HEK293 (cell line): ENCODE measurements at regions not wholly inside any gene's neighbourhood (a gene's known extent, or its start where the extent isn't known, plus 50 kb on each side); places are given as distances from the start of the nearest gene placed in this dataset.

ENCODE experiments used
- CTCF ChIA-PET: fragments of 350-600 bp; formaldehyde crosslinking; extraction: SDS; loops from one replicate; lab custom pipeline; 2021; ENCODE audit warnings: antibody characterized with exemption; lab: Yijun Ruan, JAX
- POLR2A ChIA-PET: fragments of 300-600 bp; formaldehyde crosslinking; extraction: SDS; loops from one replicate; lab custom pipeline; 2020; ENCODE audit warnings: antibody characterized with exemption, inconsistent platforms; lab: Yijun Ruan, JAX
- H3K27ac ChIP-seq: fragments of 200-500 bp; sonication (Bioruptor generic); 2 replicates; pipeline ENCODE4 v1.5.1; 2014; ENCODE audit warnings: low read depth, low read length, control low read depth, inconsistent platforms; ENCODE audit errors: extremely low read depth
- H3K36me3 ChIP-seq, 2 experiments: fragments of 200-500 bp in 1 of 2; sonication (Bioruptor generic) in 1 of 2; 1 replicate in 1 of 2; 2 replicates in 1 of 2; pipeline ENCODE4 v1.5.1; 2014 to 2017; ENCODE audit warnings: inconsistent platforms in 2 of 2, low read length in 2 of 2; ENCODE audit not compliant: control insufficient read depth in 2 of 2, insufficient read depth in 1 of 2
- H3K4me1 ChIP-seq: fragments of 200-500 bp; sonication (Bioruptor generic); 2 replicates; pipeline ENCODE4 v1.5.1; 2014; ENCODE audit warnings: mild to moderate bottlenecking, low read length, inconsistent platforms; ENCODE audit not compliant: control insufficient read depth, insufficient read depth
- H3K4me3 ChIP-seq: 2 replicates; pipeline ENCODE4 v1.5.1; 2011; ENCODE audit warnings: low read depth, mild to moderate bottlenecking, control low read depth, low read length, moderate library complexity
- H3K9me3 ChIP-seq: fragments of 200-500 bp; sonication (Bioruptor generic); 2 replicates; pipeline ENCODE4 v1.5.1; 2014; ENCODE audit warnings: low read depth, low read length, inconsistent platforms; ENCODE audit not compliant: control insufficient read depth, insufficient read depth
- EGR2 ChIP-seq: fragments of 450-650 bp; formaldehyde crosslinking; IDR thresholded peaks from 2 replicates; pipeline ENCODE4 v1.5.1; 2016; ENCODE audit warnings: low read depth, missing biosample characterization, missing genetic modification characterization
- GLI2 ChIP-seq: fragments of 450-650 bp; formaldehyde crosslinking; IDR thresholded peaks from 2 replicates; pipeline ENCODE4; 2017; ENCODE audit warnings: missing biosample characterization, missing genetic modification characterization, low read depth, borderline replicate concordance
- KLF10 ChIP-seq: fragments of 450-650 bp; IDR thresholded peaks from 2 replicates; pipeline ENCODE4 v1.5.1; 2018; ENCODE audit warnings: missing biosample characterization, mild to moderate bottlenecking, missing genetic modification characterization
- MYNN ChIP-seq: fragments of 450-650 bp; formaldehyde crosslinking; IDR thresholded peaks from 2 replicates; pipeline ENCODE4 v1.5.1; 2016; ENCODE audit warnings: missing biosample characterization, missing genetic modification characterization, borderline replicate concordance
- TRIM28 ChIP-seq: IDR thresholded peaks from 2 replicates; pipeline ENCODE4 v1.6.1; 2011; ENCODE audit warnings: low read length, control low read depth, borderline replicate concordance
- ZNF132 ChIP-seq: fragments of 450-650 bp; formaldehyde crosslinking; IDR thresholded peaks from 2 replicates; pipeline ENCODE4 v1.5.1; 2017; ENCODE audit warnings: missing biosample characterization, missing genetic modification characterization, borderline replicate concordance
- ZNF202 ChIP-seq: fragments of 450-650 bp; formaldehyde crosslinking; IDR thresholded peaks from 2 replicates; pipeline ENCODE4 v1.5.1; 2016; ENCODE audit warnings: missing biosample characterization, missing genetic modification characterization, borderline replicate concordance
- ZNF211 ChIP-seq: fragments of 450-650 bp; formaldehyde crosslinking; IDR thresholded peaks from 2 replicates; pipeline ENCODE4 v1.5.1; 2016; ENCODE audit warnings: low read depth, missing biosample characterization, missing genetic modification characterization
- ZNF223 ChIP-seq: fragments of 450-650 bp; formaldehyde crosslinking; IDR thresholded peaks from 2 replicates; pipeline ENCODE4 v1.5.1; 2016; ENCODE audit warnings: missing biosample characterization, missing genetic modification characterization
- ZNF391 ChIP-seq: fragments of 450-650 bp; formaldehyde crosslinking; IDR thresholded peaks from 2 replicates; pipeline ENCODE4 v1.5.1; 2016; ENCODE audit warnings: low read depth, missing biosample characterization, missing genetic modification characterization, borderline replicate concordance
- ZNF548 ChIP-seq: fragments of 450-650 bp; formaldehyde crosslinking; IDR thresholded peaks from 2 replicates; pipeline ENCODE4 v1.5.1; 2016; ENCODE audit warnings: missing biosample characterization, missing genetic modification characterization
- ZNF623 ChIP-seq: fragments of 450-650 bp; formaldehyde crosslinking; IDR thresholded peaks from 2 replicates; pipeline ENCODE4 v1.5.1; 2016; ENCODE audit warnings: missing biosample characterization, missing genetic modification characterization
- ZNF777 ChIP-seq: fragments of 450-650 bp; formaldehyde crosslinking; IDR thresholded peaks from 2 replicates; pipeline ENCODE4 v1.5.1; 2017; ENCODE audit warnings: missing biosample characterization, missing genetic modification characterization, borderline replicate concordance
- ZNF843 ChIP-seq: fragments of 450-650 bp; formaldehyde crosslinking; IDR thresholded peaks from 2 replicates; pipeline ENCODE4 v1.5.1; 2016; ENCODE audit warnings: missing biosample characterization, missing genetic modification characterization
- ZSCAN30 ChIP-seq: fragments of 450-650 bp; IDR thresholded peaks from 2 replicates; pipeline ENCODE4 v1.5.1; 2018; ENCODE audit warnings: missing biosample characterization, mild to moderate bottlenecking, missing genetic modification characterization, moderate library complexity
- TF ChIP-seq, protein P1 (sequence below): fragments of 450-650 bp; formaldehyde crosslinking; IDR thresholded peaks from 2 replicates; pipeline ENCODE4 v1.5.1; 2017; ENCODE audit warnings: missing biosample characterization, missing genetic modification characterization
- TF ChIP-seq, protein P2 (sequence below): fragments of 450-650 bp; formaldehyde crosslinking; IDR thresholded peaks from 2 replicates; pipeline ENCODE4 v1.5.1; 2016; ENCODE audit warnings: missing biosample characterization, missing genetic modification characterization
- TF ChIP-seq, protein P3 (sequence below): fragments of 450-650 bp; formaldehyde crosslinking; IDR thresholded peaks from 2 replicates; pipeline ENCODE4 v1.5.1; 2016; ENCODE audit warnings: missing biosample characterization, missing genetic modification characterization
- TF ChIP-seq, protein P4 (sequence below): fragments of 450-650 bp; formaldehyde crosslinking; IDR thresholded peaks from 2 replicates; pipeline ENCODE4; 2016; ENCODE audit warnings: missing biosample characterization, missing genetic modification characterization
- TF ChIP-seq, protein P5 (sequence below): fragments of 450-650 bp; formaldehyde crosslinking; conservative IDR thresholded peaks from 2 replicates; pipeline ENCODE4 v1.5.1; 2016; ENCODE audit warnings: low read depth, missing biosample characterization, missing genetic modification characterization

DNA sequence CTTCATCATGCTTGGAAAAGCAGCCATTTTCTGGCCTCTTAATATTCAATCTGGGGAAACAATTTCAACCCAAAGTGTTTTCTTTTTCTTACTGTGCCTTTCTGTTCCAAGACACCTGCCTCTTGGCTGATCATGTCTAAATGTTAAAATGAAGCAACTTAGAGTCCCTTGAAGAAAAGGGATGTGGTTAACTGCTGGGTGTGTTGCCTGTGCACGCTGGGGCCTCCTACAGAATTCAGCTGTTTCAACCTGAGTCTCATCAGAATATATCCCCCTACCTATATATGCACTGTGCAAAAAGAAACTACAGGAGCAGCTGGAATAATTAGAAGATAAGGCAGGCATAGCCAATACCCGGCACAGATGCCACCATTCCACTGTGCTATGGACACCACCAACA is 222.0 kb downstream of the OMA1 start:
- Histone ChIP-seq H3K4me1 (no peaks in the 10 kb centered on the region), H3K9me3 (no peaks in the 10 kb centered on the region), H3K36me3 (no peaks in the 10 kb centered on the region), H3K27ac (no peak overlapping the region), H3K4me3 (no peak overlapping the region)
- ChIA-PET CTCF (no interaction called here), POLR2A (no interaction called here)
- no peak for TF ChIP-seq ZNF132 (tag by site-specific recombination)
- TF ChIP-seq, protein P1, sequence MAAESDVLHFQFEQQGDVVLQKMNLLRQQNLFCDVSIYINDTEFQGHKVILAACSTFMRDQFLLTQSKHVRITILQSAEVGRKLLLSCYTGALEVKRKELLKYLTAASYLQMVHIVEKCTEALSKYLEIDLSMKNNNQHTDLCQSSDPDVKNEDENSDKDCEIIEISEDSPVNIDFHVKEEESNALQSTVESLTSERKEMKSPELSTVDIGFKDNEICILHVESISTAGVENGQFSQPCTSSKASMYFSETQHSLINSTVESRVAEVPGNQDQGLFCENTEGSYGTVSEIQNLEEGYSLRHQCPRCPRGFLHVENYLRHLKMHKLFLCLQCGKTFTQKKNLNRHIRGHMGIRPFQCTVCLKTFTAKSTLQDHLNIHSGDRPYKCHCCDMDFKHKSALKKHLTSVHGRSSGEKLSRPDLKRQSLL, result no peak
- TF ChIP-seq ZNF623 (tag by site-specific recombination), result no peak
- no peak for TF ChIP-seq ZNF843
- TF ChIP-seq ZNF211 (tag by site-specific recombination), result no peak
- no peak for TF ChIP-seq MYNN (tag by site-specific recombination)
- TF ChIP-seq KLF10, result no peak
- TF ChIP-seq ZNF202 (tag by site-specific recombination), result no peak
- TF ChIP-seq ZSCAN30 (tag by site-specific recombination), result no peak
- TF ChIP-seq, protein P2, sequence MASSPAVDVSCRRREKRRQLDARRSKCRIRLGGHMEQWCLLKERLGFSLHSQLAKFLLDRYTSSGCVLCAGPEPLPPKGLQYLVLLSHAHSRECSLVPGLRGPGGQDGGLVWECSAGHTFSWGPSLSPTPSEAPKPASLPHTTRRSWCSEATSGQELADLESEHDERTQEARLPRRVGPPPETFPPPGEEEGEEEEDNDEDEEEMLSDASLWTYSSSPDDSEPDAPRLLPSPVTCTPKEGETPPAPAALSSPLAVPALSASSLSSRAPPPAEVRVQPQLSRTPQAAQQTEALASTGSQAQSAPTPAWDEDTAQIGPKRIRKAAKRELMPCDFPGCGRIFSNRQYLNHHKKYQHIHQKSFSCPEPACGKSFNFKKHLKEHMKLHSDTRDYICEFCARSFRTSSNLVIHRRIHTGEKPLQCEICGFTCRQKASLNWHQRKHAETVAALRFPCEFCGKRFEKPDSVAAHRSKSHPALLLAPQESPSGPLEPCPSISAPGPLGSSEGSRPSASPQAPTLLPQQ (tag by site-specific recombination), result no peak
- no peak for TF ChIP-seq ZNF777 (tag by site-specific recombination)
- TF ChIP-seq ZNF223, result no peak
- TF ChIP-seq, protein P3, sequence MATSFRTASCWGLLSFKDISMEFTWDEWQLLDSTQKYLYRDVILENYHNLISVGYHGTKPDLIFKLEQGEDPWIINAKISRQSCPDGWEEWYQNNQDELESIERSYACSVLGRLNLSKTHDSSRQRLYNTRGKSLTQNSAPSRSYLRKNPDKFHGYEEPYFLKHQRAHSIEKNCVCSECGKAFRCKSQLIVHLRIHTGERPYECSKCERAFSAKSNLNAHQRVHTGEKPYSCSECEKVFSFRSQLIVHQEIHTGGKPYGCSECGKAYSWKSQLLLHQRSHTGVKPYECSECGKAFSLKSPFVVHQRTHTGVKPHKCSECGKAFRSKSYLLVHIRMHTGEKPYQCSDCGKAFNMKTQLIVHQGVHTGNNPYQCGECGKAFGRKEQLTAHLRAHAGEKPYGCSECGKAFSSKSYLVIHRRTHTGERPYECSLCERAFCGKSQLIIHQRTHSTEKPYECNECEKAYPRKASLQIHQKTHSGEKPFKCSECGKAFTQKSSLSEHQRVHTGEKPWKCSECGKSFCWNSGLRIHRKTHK (tag by site-specific recombination), result no peak
- TF ChIP-seq ZNF391 (tag by site-specific recombination), result no peak
- TF ChIP-seq, protein P4, sequence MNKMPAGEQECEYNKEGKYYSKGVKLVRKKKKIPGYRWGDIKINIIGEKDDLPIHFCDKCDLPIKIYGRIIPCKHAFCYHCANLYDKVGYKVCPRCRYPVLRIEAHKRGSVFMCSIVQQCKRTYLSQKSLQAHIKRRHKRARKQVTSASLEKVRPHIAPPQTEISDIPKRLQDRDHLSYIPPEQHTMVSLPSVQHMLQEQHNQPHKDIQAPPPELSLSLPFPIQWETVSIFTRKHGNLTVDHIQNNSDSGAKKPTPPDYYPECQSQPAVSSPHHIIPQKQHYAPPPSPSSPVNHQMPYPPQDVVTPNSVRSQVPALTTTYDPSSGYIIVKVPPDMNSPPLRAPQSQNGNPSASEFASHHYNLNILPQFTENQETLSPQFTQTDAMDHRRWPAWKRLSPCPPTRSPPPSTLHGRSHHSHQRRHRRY (tag by site-specific recombination), result no peak
- TF ChIP-seq GLI2, result no peak
- TF ChIP-seq ZNF548 (tag by site-specific recombination), result no peak
- TF ChIP-seq, protein P5, sequence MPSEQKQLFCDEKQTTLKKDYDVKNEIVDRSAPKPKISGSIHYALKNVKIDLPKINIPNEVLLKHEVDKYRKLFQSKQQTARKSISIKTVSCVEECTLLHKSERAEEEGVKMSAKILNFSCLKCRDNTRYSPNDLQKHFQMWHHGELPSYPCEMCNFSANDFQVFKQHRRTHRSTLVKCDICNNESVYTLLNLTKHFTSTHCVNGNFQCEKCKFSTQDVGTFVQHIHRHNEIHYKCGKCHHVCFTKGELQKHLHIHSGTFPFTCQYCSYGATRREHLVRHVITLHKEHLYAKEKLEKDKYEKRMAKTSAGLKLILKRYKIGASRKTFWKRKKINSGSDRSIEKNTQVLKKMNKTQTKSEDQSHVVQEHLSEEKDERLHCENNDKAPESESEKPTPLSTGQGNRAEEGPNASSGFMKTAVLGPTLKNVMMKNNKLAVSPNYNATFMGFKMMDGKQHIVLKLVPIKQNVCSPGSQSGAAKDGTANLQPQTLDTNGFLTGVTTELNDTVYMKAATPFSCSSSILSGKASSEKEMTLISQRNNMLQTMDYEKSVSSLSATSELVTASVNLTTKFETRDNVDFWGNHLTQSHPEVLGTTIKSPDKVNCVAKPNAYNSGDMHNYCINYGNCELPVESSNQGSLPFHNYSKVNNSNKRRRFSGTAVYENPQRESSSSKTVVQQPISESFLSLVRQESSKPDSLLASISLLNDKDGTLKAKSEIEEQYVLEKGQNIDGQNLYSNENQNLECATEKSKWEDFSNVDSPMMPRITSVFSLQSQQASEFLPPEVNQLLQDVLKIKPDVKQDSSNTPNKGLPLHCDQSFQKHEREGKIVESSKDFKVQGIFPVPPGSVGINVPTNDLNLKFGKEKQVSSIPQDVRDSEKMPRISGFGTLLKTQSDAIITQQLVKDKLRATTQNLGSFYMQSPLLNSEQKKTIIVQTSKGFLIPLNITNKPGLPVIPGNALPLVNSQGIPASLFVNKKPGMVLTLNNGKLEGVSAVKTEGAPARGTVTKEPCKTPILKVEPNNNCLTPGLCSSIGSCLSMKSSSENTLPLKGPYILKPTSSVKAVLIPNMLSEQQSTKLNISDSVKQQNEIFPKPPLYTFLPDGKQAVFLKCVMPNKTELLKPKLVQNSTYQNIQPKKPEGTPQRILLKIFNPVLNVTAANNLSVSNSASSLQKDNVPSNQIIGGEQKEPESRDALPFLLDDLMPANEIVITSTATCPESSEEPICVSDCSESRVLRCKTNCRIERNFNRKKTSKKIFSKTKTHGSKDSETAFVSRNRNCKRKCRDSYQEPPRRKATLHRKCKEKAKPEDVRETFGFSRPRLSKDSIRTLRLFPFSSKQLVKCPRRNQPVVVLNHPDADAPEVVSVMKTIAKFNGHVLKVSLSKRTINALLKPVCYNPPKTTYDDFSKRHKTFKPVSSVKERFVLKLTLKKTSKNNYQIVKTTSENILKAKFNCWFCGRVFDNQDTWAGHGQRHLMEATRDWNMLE (tag by site-specific recombination), result no peak
- TF ChIP-seq EGR2 (tag by site-specific recombination), result no peak
- TF ChIP-seq TRIM28, result no peak
- TF ChIP-seq, all 188 proteins: peak for 0
